NCI-H146 (cell line): ENCODE measurements at regions not wholly inside any gene's neighbourhood (a gene's known extent, or its start where the extent isn't known, plus 50 kb on each side); places are given as distances from the start of the nearest gene placed in this dataset.
"Not testable (repeated sequence)": the region's sequence is repeated elsewhere in the genome, so short reads cannot be mapped to it uniquely, and the experiment has no call there.

Experiments used
- DNase-seq: peaks from one replicate; lab custom pipeline; 2025; lab: John Stamatoyannopoulos, UW

GRCh38 chrX:15116900-15117299 lies 153.0 kb downstream of the ASB9 start:
- DNase-seq = no peak

DNA sequence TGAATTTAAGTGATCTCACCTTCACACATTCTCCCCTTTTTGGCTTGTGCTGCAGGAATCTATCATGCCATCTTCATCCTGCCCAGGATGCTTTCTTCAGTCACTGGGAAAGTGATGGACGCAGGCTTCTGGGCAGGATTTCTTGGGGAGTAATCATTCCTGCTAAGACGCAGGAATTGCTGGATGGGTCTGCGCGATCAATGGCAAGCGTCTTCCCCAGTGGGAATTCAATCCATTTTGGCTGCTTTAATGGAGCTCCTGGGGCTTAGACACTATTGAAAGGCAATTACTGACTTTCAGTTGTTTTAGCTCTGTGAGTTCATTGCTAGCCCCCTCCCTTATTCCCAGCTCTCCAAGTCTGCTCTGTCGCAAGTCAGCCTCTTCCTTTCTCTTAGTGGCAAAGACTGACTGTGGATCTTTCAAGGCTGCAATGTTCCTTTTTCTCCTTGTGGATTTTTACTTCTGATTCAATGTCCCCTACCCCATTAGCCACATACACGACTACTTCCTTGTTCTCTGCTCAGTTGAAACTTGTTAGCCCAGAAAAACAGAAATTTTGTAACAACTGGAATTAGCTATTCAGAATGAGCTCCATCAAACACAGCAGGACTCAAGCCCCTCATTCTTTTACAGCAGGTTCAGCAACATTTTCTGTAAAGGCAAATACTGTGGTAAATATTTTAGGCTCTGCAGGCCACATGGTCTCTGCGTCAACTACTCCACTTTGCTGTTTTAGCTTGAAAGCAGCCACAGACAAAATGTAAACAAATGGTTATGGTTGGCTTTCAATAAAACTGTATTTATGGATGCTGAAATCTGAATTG lies 154.9 kb downstream of the ASB9 start:
- no peak for DNase-seq

- no peak for DNase-seq
Observed at GRCh38 chrX:15107367-15107988, 162.4 kb downstream of the ASB9 start.

DNA sequence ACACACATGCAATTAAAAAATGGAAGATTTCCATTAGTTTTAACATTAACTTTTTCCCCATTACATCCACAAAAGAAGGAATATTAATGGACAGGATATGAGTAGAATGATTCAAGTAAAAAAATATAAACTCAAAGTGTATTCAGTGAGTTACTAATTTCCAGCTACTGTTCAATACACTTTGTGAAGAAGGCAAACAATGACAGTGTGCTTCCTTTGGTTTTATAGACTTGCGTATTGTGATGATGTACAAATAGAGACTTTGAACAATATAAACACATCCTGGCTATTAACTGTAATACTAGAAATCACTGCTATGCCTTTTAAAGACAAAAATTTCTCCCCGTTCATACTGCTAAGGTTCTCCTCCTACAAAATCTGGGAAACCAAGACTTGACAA lies 171.4 kb downstream of the ASB9 start:
- no peak for DNase-seq

GRCh38 chrX:15087747-15088146 lies 182.1 kb downstream of the ASB9 start:
- DNase-seq = no peak

- DNase-seq = no peak
Observed at GRCh38 chrX:15073313-15073712, 196.6 kb downstream of the ASB9 start.

- DNase-seq = no peak
Observed at GRCh38 chrX:15072880-15073279, 197.0 kb downstream of the ASB9 start.

GRCh38 chrX:15072259-15072658 lies 197.6 kb downstream of the ASB9 start:
- no peak for DNase-seq

- no peak for DNase-seq
Observed at GRCh38 chrX:15059474-15059873, 186.3 kb downstream of the MOSPD2 start.

DNA sequence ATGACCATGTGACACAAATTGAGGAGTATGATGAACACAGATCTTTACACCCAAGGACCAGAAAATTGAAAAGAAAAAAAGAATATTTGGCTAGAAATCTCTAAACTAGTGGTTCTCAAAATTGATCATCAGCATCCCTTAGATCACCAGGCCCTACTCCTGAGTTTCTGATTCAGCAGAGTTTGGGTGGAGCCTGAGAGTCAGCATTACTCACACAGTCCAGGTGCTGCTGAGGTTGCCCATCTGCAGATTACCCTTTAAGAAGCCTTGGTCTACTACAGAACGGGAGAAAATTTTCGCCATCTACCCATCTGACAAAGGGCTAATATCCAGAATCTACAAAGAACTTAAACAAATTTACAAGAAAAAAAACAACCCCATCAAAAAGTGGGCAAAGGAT lies 182.8 kb downstream of the MOSPD2 start:
- DNase-seq = no peak

DNA sequence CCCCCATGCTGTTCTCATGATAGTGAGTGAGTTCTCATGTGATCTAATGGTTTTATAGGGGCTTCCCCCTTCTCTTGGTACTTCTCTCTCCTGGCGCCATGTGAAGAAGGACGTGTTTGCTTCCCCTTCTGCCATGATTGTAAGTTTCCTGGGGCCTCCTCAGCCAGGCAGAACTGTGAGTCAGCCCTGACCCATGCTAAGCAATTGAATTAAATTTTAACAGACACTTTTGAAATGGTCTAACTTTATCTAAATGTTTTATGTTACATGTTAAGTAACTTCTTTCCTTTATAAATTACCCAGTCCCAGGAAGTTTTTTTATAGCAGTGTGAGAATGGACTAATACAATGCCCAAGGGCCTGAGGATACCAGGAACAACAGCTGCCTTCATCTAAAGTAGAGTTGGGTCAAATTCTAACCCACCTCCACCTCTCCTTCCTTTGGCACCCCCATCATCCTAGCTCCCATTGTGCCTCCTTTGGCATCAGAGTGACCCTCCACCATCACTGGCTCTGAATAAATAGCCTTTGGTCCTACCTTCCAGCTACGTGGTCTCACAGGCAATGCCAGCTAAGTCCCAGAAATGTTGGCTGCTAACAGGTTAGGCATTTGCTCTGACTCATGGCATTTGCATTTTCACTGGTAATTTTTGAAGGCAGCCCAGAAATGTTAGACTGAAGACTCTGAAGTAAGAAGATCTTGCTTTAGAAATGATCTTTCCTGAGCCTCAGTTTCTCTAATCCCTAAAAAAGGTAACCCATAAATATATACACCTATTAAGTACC lies 182.1 kb downstream of the MOSPD2 start:
- DNase-seq = no peak

- DNase-seq = no peak
Observed at GRCh38 chrX:15050395-15050794, 177.2 kb downstream of the MOSPD2 start.

DNA sequence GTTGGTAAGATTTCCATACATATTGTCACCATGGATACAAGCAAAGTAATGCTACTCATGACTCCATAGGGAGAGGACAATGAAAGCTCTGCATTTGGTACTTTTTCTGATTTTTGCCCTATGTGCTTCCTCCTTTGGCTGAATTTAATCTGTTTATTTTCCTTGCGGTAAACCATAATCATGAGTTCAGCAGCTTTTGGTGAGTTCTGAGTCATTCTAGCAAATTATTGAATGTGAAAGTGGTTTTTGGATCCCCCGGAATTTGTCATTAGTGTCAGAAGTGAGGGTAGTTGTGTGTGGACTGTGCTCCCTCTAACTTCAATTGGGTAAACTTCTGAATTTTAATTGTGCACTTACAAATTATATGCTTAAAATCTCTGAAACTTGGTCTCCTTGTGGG lies 170.3 kb downstream of the MOSPD2 start:
- DNase-seq = no peak

DNA sequence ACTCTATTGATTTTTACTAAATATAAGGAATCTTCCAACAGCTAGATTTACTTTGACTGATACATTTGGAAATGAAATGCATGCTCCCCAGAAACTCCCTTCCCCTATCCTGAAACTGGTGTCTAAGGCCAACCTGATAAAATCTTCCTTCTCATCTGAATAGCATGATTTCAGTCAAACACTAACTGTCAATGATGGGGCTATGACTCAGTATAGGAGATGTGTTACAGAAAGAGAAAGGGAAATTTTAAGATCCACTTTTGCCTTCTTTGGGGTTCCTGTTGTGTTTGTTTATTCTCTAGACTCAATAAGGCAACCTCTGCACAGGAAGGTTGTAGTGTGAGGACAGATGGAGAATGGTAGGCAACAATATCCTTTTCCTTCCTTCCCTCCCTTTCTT lies 160.7 kb downstream of the MOSPD2 start:
- no peak for DNase-seq

- DNase-seq = no peak
Observed at GRCh38 chrX:15017491-15017890, 144.3 kb downstream of the MOSPD2 start.

DNA sequence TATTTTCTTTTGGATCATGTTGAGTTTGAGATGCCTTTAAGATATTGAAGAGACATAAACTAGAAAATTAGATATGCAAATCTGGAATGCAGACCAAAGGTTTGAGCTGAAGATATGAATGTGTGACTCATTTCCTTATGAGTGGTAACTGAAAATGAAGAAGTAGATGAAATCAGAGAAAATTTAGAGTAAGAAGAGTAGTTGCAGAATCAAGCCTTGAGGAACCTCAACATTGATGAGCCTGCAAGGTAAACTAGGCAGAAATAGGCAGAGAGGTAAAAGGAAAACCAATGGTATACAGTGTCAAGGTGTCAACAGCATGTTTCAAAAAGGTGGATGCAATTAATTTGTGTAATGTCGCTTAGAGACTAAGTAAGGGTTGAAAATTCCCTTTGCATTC lies 142.8 kb downstream of the MOSPD2 start:
- no peak for DNase-seq

- DNase-seq = no peak
Observed at GRCh38 chrX:15014281-15014680, 141.1 kb downstream of the MOSPD2 start.

- DNase-seq = no peak
Observed at GRCh38 chrX:15013461-15013860, 140.2 kb downstream of the MOSPD2 start.

DNA sequence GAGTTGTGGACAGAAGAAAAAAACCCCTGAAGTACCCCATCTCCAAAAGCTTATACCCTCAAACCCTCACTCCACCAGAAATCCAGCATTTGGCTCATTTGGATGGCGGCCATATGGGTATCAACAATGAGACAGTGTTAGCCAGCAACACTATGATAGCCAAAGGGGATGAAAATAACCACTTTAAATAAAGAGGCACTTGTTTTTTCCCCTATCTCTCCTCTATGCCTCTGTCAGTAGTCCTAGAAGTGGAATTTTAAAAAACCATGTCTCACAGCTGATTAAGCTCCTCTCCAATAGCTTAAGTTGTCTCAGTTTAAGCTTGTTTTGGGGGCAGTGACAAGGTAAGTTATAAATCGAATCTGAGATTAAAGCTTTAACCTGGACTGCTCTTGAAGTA lies 124.0 kb downstream of the MOSPD2 start:
- no peak for DNase-seq

GRCh38 chrX:14984425-14984824 lies 111.2 kb downstream of the MOSPD2 start:
- not testable (repeated sequence) for DNase-seq
